RWPE2 (cell line): ENCODE measurements at regions not wholly inside any gene's neighbourhood (a gene's known extent, or its start where the extent isn't known, plus 50 kb on each side); places are given as distances from the start of the nearest gene placed in this dataset.

Source experiments
- ATAC-seq: fragments of 200-7000 bp; cut with Tn5 transposase; 3 replicates; pipeline ENCODE4 v1.9.1; 2021; ENCODE audit warnings: low read depth
- DNase-seq: peaks from one replicate; pipeline ENCODE4 v3.0.0-alpha.2; 2020; ENCODE audit warnings: low spot score
- H3K27ac ChIP-seq: fragments of 450-650 bp; 2 replicates; pipeline ENCODE4 v1.5.1; 2017; ENCODE audit warnings: mild to moderate bottlenecking; ENCODE audit not compliant: poor library complexity, severe bottlenecking
- H3K27me3 ChIP-seq: fragments of 250-450 bp; sonication (Bioruptor Pico); 2 replicates; pipeline ENCODE4 v1.5.1; 2021; ENCODE audit warnings: mild to moderate bottlenecking, moderate library complexity; ENCODE audit not compliant: insufficient read depth, poor library complexity, severe bottlenecking
- H3K36me3 ChIP-seq: fragments of 250-450 bp; sonication (Bioruptor Pico); 2 replicates; pipeline ENCODE4 v1.5.1; 2020; ENCODE audit warnings: low read depth, mild to moderate bottlenecking, moderate library complexity
- H3K4me1 ChIP-seq: fragments of 250-450 bp; sonication (Bioruptor Pico); 2 replicates; pipeline ENCODE4 v1.5.1; 2021; ENCODE audit warnings: mild to moderate bottlenecking, moderate library complexity; ENCODE audit not compliant: insufficient read depth, poor library complexity, severe bottlenecking
- H3K4me3 ChIP-seq: fragments of 250-450 bp; sonication (Bioruptor Pico); 2 replicates; pipeline ENCODE4 v1.5.1; 2021; ENCODE audit warnings: mild to moderate bottlenecking, moderate library complexity; ENCODE audit not compliant: severe bottlenecking
- H3K9me3 ChIP-seq: fragments of 250-450 bp; sonication (Bioruptor Pico); 2 replicates; pipeline ENCODE4 v1.5.1; 2021; ENCODE audit warnings: mild to moderate bottlenecking, moderate library complexity; ENCODE audit not compliant: severe bottlenecking
- TF ChIP-seq, protein P1 (sequence below): fragments of 450-650 bp; IDR thresholded peaks from one replicate; pipeline ENCODE4 v1.5.1; 2017; ENCODE audit warnings: mild to moderate bottlenecking, moderate library complexity; ENCODE audit not compliant: poor library complexity, severe bottlenecking

DNA sequence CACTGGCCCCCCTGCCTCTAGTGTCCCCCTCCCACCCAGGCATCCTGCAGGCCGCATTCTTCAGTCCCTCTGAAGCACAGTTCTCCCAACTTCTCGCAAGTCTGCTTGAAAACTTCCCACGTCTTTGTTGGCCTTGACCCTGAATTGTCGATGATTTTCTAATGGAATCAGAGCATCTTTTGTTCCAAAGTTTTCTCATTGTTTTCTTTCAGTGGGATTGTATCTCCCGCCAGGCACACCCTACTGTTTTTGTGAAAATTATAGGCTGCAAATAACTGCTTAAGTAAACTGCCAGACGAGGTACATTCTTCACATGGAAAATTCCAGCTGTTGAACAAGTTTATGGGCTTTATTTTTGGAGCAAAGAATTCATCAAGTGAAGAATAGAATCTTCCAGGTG is 122.6 kb upstream of the SLC25A48 start:
- Histone ChIP-seq H3K4me1 (peaks cover 13% of the 10 kb centered on the region), H3K27me3 (no peaks in the 10 kb centered on the region), H3K9me3 (no peaks in the 10 kb centered on the region), H3K27ac (no peak overlapping the region), H3K36me3 (no peaks in the 10 kb centered on the region), H3K4me3 (no peak overlapping the region)
- DNase-seq, result no peak
- no peak for ATAC-seq
- TF ChIP-seq, protein P1, sequence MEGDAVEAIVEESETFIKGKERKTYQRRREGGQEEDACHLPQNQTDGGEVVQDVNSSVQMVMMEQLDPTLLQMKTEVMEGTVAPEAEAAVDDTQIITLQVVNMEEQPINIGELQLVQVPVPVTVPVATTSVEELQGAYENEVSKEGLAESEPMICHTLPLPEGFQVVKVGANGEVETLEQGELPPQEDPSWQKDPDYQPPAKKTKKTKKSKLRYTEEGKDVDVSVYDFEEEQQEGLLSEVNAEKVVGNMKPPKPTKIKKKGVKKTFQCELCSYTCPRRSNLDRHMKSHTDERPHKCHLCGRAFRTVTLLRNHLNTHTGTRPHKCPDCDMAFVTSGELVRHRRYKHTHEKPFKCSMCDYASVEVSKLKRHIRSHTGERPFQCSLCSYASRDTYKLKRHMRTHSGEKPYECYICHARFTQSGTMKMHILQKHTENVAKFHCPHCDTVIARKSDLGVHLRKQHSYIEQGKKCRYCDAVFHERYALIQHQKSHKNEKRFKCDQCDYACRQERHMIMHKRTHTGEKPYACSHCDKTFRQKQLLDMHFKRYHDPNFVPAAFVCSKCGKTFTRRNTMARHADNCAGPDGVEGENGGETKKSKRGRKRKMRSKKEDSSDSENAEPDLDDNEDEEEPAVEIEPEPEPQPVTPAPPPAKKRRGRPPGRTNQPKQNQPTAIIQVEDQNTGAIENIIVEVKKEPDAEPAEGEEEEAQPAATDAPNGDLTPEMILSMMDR, result no peak

DNA sequence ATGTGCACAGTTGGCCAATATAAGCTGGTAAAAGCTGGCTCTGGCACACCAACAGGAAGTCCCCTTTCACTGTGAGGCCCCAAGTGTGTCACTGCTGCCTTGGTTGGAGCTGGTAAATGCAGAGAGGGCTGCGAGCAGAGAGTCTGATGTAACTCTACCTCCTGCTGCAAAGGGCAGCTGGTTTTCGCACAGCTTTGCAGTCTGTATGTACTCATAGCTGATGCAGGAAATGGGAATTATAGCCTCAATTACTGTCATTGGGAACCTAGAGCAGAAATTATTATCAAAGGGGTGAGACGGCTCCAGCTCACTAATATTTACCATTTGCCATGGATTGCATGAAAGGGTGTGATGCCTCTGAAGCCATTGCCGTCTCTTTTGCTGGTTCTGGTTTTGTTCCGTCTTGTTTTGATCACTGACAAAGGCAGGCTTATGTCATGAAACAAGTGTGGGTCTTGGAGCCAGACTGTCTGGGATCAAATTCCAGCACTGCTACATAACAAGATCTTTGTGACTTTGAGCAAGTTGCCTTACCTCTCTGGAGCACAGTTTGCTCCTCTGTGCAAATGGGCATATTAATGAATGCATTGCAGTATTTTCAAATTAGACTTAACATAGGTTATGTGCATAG is 124.3 kb upstream of the SLC25A48 start:
- no peak overlapping the region for H3K27ac ChIP-seq
- no peaks in the 10 kb centered on the region for H3K27me3 ChIP-seq
- DNase-seq, result no peak
- TF ChIP-seq, protein P1, result no peak
- ATAC-seq, result no peak
- H3K4me3 ChIP-seq, result no peak overlapping the region
- peaks cover 10% of the 10 kb centered on the region for H3K4me1 ChIP-seq
- no peaks in the 10 kb centered on the region for H3K9me3 ChIP-seq
- no peaks in the 10 kb centered on the region for H3K36me3 ChIP-seq

DNA sequence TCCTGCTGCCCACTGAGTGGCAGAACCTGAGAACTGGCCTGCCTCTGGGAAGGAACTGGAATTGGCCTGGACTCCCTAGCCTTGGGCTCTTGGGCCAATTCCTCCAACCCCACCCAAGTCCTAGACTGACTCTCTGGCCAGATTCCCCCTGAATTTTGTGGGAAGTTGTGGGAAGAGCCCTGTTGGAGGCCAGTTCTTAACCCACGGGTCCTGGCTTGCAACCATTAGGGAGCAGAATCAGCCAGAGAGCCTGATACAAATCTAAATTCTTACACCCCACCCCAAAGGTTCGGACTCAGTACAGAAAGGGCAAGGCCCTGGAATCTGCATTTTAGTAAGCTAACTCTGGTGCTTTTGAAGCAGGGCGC is 125.3 kb upstream of the SLC25A48 start:
- H3K27ac ChIP-seq, result no peak overlapping the region
- ATAC-seq (no peak), DNase-seq (no peak)
- no peaks in the 10 kb centered on the region for H3K9me3 ChIP-seq
- no peaks in the 10 kb centered on the region for H3K27me3 ChIP-seq
- H3K4me1 ChIP-seq, result peaks cover 17% of the 10 kb centered on the region
- no peak overlapping the region for H3K4me3 ChIP-seq
- no peaks in the 10 kb centered on the region for H3K36me3 ChIP-seq
- TF ChIP-seq, protein P1, result no peak

DNA sequence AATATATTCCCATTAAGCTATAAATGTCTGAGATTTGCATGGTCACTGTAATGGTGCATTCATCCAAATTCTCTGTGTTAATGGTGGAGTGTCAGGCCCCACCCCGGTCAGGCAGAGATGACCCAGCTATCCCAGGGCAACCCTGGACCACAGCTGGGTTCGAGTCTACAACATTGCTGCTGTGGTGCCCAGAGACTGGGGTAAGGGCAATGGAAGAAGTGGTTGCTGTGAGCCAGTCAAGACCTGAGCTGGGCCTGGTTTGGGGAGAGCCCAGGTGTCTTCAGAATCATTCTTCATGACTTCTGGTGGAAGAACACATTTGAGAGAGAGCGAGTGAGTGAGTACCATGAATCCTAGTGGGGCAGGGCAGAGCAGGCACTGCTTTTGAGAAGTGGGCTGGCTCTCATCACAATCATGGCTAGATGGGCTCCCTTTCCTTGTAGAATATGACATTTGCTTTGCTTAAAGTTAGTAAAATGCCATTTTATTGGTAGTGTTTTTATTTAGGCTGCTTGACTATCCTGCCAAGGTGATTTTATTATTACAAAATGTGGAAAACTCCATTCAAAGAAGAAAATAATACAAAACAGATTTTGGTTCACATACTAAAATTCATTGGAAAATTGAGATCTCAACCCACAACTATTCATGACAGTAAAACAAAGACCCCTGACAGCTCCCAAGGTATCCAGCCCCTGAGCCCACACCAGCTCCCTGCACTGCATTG is 125.8 kb upstream of the SLC25A48 start:
- ATAC-seq, result no peak
- no peak for DNase-seq
- Histone ChIP-seq H3K4me1 (peaks cover 17% of the 10 kb centered on the region), H3K9me3 (no peaks in the 10 kb centered on the region), H3K4me3 (no peak overlapping the region), H3K27ac (no peak overlapping the region), H3K27me3 (no peaks in the 10 kb centered on the region), H3K36me3 (no peaks in the 10 kb centered on the region)
- TF ChIP-seq, protein P1, result no peak

DNA sequence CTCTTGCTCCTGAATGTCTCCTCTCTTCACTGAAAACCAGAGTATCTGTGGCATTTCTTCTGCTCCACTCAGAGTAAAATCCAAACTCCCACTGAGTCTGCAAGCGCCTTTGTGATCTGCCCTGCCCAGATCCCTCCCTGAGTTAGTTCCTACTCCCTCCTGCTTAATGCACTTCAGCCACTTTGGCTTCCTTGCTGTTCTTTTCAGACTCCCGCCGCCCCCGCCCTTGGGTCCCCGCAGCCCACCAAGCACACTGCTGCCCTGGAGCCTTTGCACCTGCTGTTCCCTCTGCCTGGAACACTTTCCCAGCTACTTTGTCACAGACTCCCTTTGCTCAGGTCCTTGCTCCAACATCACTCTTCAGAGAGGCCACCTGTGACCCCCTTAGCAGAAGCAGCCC is 127.2 kb upstream of the SLC25A48 start:
- Histone ChIP-seq H3K9me3 (no peaks in the 10 kb centered on the region), H3K4me1 (peaks cover 17% of the 10 kb centered on the region), H3K4me3 (no peak overlapping the region), H3K27me3 (no peaks in the 10 kb centered on the region), H3K27ac (no peak overlapping the region), H3K36me3 (no peaks in the 10 kb centered on the region)
- ATAC-seq (no peak), DNase-seq (no peak)
- TF ChIP-seq, protein P1, result no peak
